Neural progenitor cell (in vitro differentiated cells): ENCODE measurements at regions not wholly inside any gene's neighbourhood (a gene's known extent, or its start where the extent isn't known, plus 50 kb on each side); places are given as distances from the start of the nearest gene placed in this dataset.

Experiments used
- DNase-seq: peaks from one replicate; pipeline ENCODE4 v3.0.0-alpha.2; 2016; ENCODE audit warnings: low spot score
- H2AFZ ChIP-seq: fragments of 200-600 bp; sonication (generic); replicated peaks from 2 replicates; pipeline ENCODE4 v1.6.1; 2016; ENCODE audit warnings: antibody characterized with exemption
- H3F3A ChIP-seq: fragments of 200-600 bp; sonication (generic); 2 replicates; pipeline ENCODE4 v1.6.1; 2016; ENCODE audit warnings: antibody characterized with exemption, low read depth
- H3K27ac ChIP-seq: fragments of 200-600 bp; sonication (generic); 2 replicates; pipeline ENCODE4 v1.5.1; 2016; ENCODE audit warnings: mild to moderate bottlenecking
- H3K27me3 ChIP-seq: fragments of 200-600 bp; sonication (generic); 2 replicates; pipeline ENCODE4 v1.6.1; 2016; ENCODE audit warnings: mild to moderate bottlenecking, moderate library complexity
- H3K36me3 ChIP-seq: fragments of 200-600 bp; sonication (generic); 2 replicates; pipeline ENCODE4 v1.5.1; 2016
- H3K4me1 ChIP-seq: fragments of 200-600 bp; sonication (generic); 2 replicates; pipeline ENCODE4 v1.6.1; 2016; ENCODE audit warnings: mixed run types
- H3K4me2 ChIP-seq: fragments of 200-600 bp; sonication (generic); 2 replicates; pipeline ENCODE4 v1.6.1; 2016
- H3K4me3 ChIP-seq: fragments of 200-600 bp; sonication (generic); 2 replicates; pipeline ENCODE4 v1.5.1; 2016
- H3K79me2 ChIP-seq: fragments of 200-600 bp; sonication (generic); 2 replicates; pipeline ENCODE4 v1.6.1; 2016; ENCODE audit warnings: low read depth
- H3K9ac ChIP-seq: fragments of 200-600 bp; sonication (generic); 2 replicates; pipeline ENCODE4 v1.6.1; 2016
- H3K9me3 ChIP-seq: fragments of 200-600 bp; sonication (generic); 2 replicates; pipeline ENCODE4 v1.5.1; 2016; ENCODE audit warnings: low read depth
- H4K20me1 ChIP-seq: fragments of 200-600 bp; sonication (generic); 2 replicates; pipeline ENCODE4 v1.6.1; 2016; ENCODE audit warnings: low read depth
- H3K27ac Mint-ChIP-seq: 3 replicates; pipeline ENCODE4 v1.8.0; 2021; ENCODE audit warnings: mixed read lengths
- H3K27me3 Mint-ChIP-seq: 2 replicates; pipeline ENCODE4 v1.8.0; 2022; ENCODE audit warnings: low read depth, mild to moderate bottlenecking, inconsistent platforms, moderate library complexity, mixed read lengths; ENCODE audit not compliant: insufficient read depth
- H3K36me3 Mint-ChIP-seq: 3 replicates; pipeline ENCODE4 v1.8.0; 2021; ENCODE audit warnings: mixed read lengths
- H3K4me1 Mint-ChIP-seq: 3 replicates; pipeline ENCODE4 v1.8.0; 2021; ENCODE audit warnings: mixed read lengths
- H3K4me3 Mint-ChIP-seq: 3 replicates; pipeline ENCODE4 v1.8.0; 2021; ENCODE audit warnings: mild to moderate bottlenecking, moderate library complexity, mixed read lengths
- H3K9me3 Mint-ChIP-seq: 3 replicates; pipeline ENCODE4 v1.8.0; 2020; ENCODE audit warnings: mixed read lengths
- CTCF ChIP-seq: fragments of 200-600 bp; sonication (generic); IDR thresholded peaks from 2 replicates; pipeline ENCODE4 v1.5.1; 2017; ENCODE audit warnings: antibody characterized with exemption, mild to moderate bottlenecking
- EZH2 ChIP-seq: fragments of 200-600 bp; sonication (generic); IDR thresholded peaks from 2 replicates; pipeline ENCODE4 v1.6.1; 2017; ENCODE audit warnings: antibody characterized with exemption, mild to moderate bottlenecking, moderate library complexity
- EZH2phosphoT487 ChIP-seq: fragments of 200-600 bp; sonication (generic); IDR thresholded peaks from 2 replicates; pipeline ENCODE4 v1.6.1; 2017; ENCODE audit warnings: antibody characterized with exemption

- Histone ChIP-seq H3K9ac (no peak overlapping the region), H3K9me3 (no peaks in the 10 kb centered on the region), H2AFZ (no peak overlapping the region), H3K4me3 (no peak overlapping the region), H3K27me3 (no peaks in the 10 kb centered on the region), H3K4me2 (no peak overlapping the region), H4K20me1 (no peaks in the 10 kb centered on the region), H3F3A (no peaks in the 10 kb centered on the region), H3K36me3 (no peaks in the 10 kb centered on the region), H3K27ac (no peak overlapping the region), H3K79me2 (no peaks in the 10 kb centered on the region), H3K4me1 (no peaks in the 10 kb centered on the region)
- Mint-ChIP-seq H3K4me1 (peaks cover 5% of the 10 kb centered on the region), H3K36me3 (no peaks in the 10 kb centered on the region), H3K27ac (no peak overlapping the region), H3K4me3 (no peak overlapping the region), H3K9me3 (no peaks in the 10 kb centered on the region), H3K27me3 (no peaks in the 10 kb centered on the region)
- DNase-seq = no peak
- TF ChIP-seq CTCF = no peak
- TF ChIP-seq EZH2phosphoT487 = no peak
- TF ChIP-seq EZH2 = no peak
Observed at GRCh38 chr11:26851696-26852095, 129.8 kb upstream of the SLC5A12 start.

- no peaks in the 10 kb centered on the region for H3K27me3 Mint-ChIP-seq
- no peak for DNase-seq
- H3K36me3 Mint-ChIP-seq = no peaks in the 10 kb centered on the region
- Histone ChIP-seq H3K27me3 (no peaks in the 10 kb centered on the region), H2AFZ (no peak overlapping the region), H3K79me2 (no peaks in the 10 kb centered on the region), H3K9ac (no peak overlapping the region), H3K36me3 (no peaks in the 10 kb centered on the region), H3K4me1 (no peaks in the 10 kb centered on the region), H3K4me2 (no peak overlapping the region), H3F3A (no peaks in the 10 kb centered on the region), H3K9me3 (no peaks in the 10 kb centered on the region), H3K27ac (no peak overlapping the region), H4K20me1 (no peaks in the 10 kb centered on the region), H3K4me3 (no peak overlapping the region)
- no peak for TF ChIP-seq CTCF
- TF ChIP-seq EZH2 = no peak
- TF ChIP-seq EZH2phosphoT487 = no peak
- no peak overlapping the region for H3K27ac Mint-ChIP-seq
- H3K4me3 Mint-ChIP-seq = no peak overlapping the region
- no peaks in the 10 kb centered on the region for H3K4me1 Mint-ChIP-seq
- H3K9me3 Mint-ChIP-seq = no peaks in the 10 kb centered on the region
Observed at GRCh38 chr11:26858098-26858497, 135.8 kb upstream of the FIBIN start.

- no peaks in the 10 kb centered on the region for H4K20me1 ChIP-seq
- H3K4me1 ChIP-seq = no peaks in the 10 kb centered on the region
- H3K9ac ChIP-seq = no peak overlapping the region
- no peaks in the 10 kb centered on the region for H3F3A ChIP-seq
- no peak overlapping the region for H3K4me3 ChIP-seq
- H2AFZ ChIP-seq = no peak overlapping the region
- no peak for DNase-seq
- no peaks in the 10 kb centered on the region for H3K36me3 ChIP-seq
- no peak overlapping the region for H3K27ac ChIP-seq
- Mint-ChIP-seq H3K27me3 (peaks cover 2% of the 10 kb centered on the region), H3K4me3 (no peak overlapping the region), H3K4me1 (no peaks in the 10 kb centered on the region), H3K27ac (no peak overlapping the region), H3K36me3 (no peaks in the 10 kb centered on the region), H3K9me3 (no peaks in the 10 kb centered on the region)
- no peak overlapping the region for H3K4me2 ChIP-seq
- no peaks in the 10 kb centered on the region for H3K9me3 ChIP-seq
- H3K79me2 ChIP-seq = no peaks in the 10 kb centered on the region
- TF ChIP-seq EZH2phosphoT487 = no peak
- no peak for TF ChIP-seq EZH2
- TF ChIP-seq CTCF = no peak
- H3K27me3 ChIP-seq = no peaks in the 10 kb centered on the region
Observed at GRCh38 chr11:26859416-26859815, 134.5 kb upstream of the FIBIN start.
